Posterior cingulate gyrus (tissue), 11 donors: ENCODE measurements at regions not wholly inside any gene's neighbourhood (a gene's known extent, or its start where the extent isn't known, plus 50 kb on each side); places are given as distances from the start of the nearest gene placed in this dataset.
"Not testable (repeated sequence)": the region's sequence is repeated elsewhere in the genome, so short reads cannot be mapped to it uniquely, and the experiment has no call there.

ENCODE experiments used
- DNase-seq, 10 donors: peaks; one replicate each; pipeline versions ENCODE4 v3.0.0 to v3.0.0-alpha.2; 2020 to 2021; ENCODE audit warnings: mixed read lengths in 3 of 10
- intact Hi-C: fragments of 100-400 bp; cut with DNase I; formaldehyde crosslinking; loops from one replicate; pipeline ENCODE4 v1.15.1; 2023

DNA sequence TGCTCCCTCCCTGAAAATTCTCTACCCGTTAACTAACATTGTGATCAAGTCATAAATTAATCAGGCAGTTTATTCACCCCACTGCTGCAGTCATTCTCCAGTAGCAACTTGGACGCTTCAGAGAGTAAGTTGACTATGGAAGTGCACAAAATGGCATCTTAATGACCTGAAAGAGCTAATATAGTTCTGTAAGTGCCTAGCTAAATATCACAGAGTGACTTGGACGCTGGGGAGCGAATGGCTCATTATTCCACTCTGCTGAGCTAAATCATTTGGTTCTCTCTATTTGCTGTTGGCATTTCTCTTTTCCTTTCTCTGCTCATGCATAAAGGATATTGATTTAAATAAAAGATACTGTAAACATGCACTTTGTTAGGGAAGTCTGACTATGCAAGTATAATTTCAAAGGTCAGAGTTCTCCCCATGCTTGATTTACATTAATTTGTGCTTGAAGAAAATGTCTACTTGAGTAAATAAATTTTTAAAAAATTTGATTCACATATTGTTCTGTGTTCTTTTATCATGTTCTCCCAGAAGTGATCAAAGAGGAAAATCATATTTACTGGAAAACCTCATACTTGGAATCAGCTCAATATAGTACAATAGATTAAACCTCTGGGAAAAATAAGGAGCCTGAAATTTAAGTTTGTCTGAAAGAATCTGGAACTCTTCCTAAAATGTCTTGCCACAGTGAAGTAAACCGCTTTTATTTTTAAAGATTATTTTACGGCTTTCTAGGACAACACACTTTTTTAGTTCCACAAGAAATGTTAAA is 169.5 kb upstream of the HAPLN1 start:
- no peak for DNase-seq
- intact Hi-C loops: no loop called here

DNA sequence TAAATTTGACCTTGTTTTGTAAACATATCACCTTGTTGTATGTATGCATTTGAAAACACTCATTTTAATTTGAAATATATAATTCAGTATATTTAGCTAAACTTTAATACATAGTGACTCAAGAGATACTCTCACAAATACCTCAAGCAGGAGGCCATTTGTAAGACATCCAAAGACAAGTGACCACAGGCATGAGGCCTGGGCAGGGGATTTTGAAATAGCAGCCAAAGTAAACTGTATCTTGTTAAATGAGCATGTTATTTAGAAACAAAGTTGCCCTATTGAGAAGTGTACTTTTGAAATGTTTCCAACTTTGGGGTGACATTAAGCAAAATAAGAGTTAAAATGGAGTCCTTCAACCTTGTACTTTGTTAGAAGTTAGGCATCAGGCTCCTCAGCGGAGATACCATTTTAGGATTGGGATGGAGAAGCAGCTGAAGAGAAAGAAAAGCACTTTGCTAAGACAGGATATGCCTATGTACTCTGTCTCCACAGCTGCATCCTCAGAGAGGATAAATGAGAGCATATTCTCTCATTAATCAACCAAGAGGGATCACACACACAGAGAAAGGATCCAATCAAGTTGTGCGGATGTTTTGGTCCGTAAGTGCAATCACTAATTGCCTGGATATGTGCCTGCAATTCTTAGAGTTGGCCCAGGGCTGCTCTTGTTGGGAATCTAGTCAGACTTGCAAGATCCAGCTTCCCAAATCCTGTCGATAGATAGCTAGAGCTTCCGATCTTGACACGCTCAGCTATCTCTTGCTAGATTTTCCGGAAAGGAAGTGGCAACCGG is 157.5 kb upstream of the HAPLN1 start:
- intact Hi-C loops: no loop called here
- no peak for DNase-seq

DNA sequence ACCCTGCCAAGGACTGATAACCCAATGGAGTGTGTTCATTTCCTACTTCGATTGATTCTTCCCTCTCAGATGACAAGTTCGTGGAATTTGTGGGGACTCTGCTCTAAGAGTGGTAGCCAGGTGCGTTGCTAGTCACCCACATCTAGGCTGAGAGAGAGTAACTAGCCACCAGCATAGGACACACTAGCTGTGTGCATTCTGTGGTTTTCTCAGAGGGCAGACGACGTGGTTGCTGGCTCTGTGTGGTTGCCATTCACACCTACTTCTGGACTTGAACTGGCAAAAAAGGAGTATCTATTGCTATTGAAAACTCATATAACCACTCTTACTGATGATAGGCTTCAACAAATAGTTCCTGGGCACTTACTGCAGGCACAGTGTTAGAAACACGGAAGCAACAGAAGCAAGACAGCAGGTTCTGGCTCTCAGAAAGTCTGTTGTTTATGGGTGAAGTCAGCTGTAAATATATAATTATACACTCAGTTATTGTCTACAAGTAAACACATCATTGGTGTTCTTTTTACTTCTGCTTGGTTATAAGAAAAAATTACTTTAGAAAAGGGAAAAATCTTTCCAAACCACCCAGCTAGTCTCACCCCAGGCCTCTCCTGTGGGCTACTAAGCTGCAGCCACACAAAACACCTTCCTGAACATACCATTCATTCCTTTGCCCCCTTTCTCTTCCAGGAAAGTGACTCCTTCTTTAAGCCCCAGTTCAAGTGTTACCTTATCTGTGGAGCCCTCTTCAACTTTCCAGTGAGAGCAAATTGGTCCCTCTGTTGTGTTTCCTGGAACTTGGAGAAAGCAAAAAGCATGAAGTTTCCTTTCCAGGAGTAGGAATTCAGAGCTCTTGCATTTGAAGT is 151.1 kb upstream of the HAPLN1 start:
- DNase-seq: no peak
- intact Hi-C loops: no loop called here

DNA sequence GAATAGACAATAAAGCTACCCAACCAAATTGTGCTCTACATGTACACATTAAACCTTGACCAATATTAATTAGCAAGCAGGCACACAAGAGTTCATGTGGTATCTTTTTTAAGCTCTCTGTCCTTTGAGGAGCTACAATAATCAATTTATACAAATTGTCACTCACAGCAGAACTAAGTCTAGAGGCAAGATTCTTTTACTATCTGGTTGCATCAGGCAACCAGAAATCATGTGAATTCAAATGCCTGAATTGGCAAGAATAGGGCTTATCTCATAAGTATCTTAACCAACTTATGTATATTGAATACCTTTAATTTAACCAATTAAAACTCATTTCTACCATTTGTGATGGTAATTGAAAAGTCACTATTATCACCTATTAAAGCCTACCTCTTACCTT is 145.5 kb upstream of the HAPLN1 start:
- DNase-seq: no peak
- intact Hi-C loops: no loop called here

DNA sequence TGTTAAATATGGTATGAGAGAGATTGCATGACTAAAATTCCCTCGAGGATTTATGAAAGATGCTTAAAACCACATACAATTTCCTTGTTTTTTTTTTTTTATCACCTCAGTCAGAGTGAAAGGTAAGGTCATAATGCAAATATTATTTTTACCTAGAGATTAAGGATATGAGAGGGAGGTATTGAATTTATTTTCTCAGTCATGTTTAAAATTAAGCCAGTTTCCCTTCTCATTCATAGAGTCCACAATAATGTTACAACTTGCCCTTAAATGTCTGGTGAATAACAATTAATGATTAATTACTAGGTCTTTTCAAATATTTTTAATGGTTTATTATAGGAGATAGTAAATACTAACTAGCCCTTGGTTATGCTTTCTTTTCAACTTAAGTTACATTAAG is 144.9 kb upstream of the HAPLN1 start:
- intact Hi-C loops: no loop called here
- DNase-seq: no peak

DNA sequence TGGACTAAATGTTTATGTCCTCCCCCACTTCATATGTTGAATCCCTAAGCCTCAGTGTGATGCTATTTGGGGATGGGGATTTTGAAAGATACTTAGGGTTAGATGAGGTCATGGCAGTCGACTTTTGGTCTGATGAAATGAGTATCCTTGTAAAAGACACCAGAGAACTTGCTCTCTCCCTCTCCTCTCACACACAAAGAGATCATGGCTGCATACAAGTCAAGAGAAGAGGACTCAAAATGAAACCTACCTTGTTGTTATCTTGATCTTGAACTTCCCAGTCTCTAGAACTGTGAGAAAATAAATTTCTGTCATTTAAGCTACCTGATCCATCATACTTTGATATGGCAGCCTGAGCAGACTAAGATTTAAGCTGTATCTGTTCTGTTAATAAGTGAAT is 144.0 kb upstream of the HAPLN1 start:
- intact Hi-C loops: no loop called here
- no peak for DNase-seq

DNA sequence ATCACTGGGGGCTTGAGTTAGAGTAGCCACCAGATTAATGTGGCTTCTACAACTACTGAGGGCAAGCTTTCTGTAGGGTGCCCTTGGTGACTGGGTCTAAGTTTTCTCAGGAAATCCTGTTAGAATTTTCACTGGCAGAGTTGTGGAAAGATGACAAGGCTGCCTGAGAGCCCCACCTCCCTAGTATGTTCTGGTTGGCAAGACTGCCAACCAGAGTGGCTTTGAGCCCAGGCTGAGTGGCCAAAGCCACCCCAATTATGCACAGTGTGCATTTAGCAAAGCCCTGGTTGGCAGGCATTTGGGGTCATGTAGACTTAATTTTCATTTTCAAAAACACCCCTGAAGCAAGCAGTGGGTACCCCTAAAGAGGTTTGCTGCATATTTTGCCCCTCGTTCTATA is 136.7 kb upstream of the HAPLN1 start:
- DNase-seq: no peak
- intact Hi-C loops: no loop called here

DNA sequence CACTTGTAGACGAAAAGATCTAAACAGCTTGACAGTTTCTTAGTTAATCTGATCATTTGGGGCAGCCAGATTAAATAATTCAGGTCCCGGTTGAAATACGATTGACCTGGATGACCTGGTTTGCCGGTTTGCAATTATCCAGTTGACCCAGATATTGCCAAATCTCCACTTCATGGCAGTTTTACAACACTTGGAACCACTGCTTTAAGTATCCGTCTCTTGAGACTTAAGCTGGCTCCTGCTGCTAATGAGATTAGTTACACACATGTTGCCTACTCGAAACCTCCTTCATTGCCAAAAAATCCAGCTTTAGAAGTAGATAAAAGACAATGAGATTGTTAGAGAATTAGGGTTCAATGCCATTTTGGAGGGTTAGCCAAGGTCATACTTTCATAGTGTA is 136.2 kb upstream of the HAPLN1 start:
- no peak for DNase-seq
- intact Hi-C loops: no loop called here

DNA sequence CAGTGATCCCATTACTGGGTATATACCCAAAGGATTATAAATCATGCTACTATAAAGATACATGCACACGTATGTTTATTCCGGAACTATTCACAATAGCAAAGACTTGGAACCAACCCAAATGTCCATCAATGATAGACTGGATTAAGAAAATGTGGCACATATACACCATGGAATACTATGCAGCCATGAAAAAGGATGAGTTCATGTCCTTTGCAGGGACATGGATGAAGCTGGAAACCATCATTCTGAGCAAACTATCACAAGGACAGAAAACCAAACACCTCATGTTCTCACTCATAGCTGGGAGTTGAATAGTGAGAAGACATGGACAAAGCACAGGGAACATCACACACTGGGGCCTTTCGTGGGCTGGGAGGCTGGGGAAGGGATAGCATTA is 129.8 kb upstream of the HAPLN1 start:
- DNase-seq, intact Hi-C loops: not testable (repeated sequence)

DNA sequence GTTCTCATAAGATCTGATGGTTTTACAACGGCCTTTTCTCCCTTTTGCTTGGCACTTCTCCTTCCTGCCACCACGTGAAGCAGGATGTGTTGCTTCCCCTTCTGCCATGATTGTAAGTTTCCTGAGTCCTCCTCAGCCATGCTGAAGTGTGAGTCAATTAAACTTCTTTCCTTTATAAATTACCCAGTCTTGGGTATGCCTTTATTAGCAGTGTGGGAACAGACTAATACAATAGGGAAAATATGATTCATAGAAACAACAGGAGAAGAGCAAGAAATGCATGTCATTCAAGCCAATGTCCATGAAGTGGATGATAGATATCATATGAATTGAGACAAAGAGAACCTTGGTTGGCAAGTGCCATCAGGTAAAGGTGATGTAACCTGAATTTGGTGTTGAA is 128.3 kb upstream of the HAPLN1 start:
- intact Hi-C loops: no loop called here
- DNase-seq: no peak

DNA sequence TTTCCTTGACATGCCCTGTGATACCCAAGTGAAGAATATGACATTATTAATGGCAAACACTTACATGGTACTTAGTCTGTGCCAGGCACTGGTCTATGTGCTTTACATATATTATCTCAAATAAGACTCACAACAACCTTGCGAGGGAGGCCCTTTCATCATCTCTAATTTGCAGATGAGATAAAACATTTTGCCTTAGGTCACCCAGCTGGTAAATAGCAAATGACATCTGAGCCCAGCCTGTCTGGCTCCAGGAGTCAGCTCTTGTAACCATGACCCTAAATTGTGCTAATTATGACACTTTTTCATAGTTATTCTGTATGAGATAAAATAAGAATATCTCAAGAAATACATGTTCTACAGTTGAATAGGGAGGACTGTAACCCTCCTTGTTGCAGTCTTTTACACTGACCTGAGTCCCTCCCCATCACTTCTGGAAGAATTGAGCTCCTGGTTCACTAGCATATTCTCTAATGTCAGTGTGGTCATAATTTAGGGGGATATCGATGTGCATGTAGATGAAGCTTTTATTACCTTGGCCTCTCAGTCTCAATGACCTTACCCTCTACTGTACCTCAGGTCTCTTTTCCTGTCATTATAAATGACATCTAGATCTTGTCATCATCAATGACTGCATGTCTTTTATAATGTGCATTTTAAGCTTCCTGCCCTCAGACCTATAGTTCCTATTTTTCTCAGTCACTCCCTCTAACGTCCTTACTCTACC is 126.1 kb upstream of the HAPLN1 start:
- DNase-seq: no peak
- intact Hi-C loops: no loop called here

DNA sequence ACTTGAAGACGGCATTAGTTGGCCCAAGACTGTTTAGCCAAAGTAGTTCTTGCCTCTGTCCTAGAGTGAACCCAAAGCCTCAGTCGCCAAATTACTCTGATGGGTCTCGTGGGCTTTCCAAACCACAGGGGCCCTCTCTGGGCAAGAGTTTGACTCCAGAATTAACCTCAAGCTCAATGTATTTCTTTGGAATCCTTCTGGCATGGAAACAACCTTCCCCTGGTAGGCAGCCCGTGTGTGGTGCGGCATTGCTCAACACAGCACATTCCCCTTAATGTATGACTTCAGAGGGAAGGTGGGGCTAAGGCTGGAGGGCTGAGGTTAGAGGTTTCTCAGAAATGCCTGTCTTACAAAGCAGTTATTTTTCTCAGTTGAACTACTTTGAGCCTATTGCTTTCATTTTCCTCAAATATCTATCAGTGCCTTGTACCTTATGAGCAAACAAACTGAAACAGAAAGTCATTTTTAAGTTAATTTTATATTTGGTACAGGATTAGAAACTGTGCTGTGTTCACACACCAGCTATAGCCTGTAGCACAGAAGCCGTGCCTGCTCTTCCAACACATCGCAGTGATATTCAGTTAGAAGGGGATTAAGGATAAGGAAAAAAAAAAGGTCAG is 123.9 kb upstream of the HAPLN1 start:
- intact Hi-C loops: no loop called here
- DNase-seq: peak in 1 of 10 donors; percentile 31

DNA sequence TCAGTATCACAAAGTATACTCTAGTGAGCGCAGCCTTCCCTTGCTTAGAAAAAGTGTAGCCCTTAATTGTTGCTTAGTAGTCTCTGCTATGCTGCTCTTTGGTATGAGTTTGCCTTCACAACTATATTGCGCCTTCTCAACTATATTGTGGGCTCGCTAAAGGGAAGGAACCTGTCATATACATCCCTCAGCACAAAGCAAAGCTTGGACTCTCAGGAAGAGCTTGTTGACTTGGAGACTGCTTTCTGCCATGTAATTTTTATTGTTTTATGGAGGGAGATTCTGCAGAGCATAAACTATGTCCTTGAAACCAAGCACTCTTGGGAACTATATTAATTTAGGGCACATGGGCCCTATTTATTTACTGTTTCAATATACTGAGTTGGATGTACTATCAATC is 119.1 kb upstream of the HAPLN1 start:
- intact Hi-C loops: no loop called here
- DNase-seq: no peak

DNA sequence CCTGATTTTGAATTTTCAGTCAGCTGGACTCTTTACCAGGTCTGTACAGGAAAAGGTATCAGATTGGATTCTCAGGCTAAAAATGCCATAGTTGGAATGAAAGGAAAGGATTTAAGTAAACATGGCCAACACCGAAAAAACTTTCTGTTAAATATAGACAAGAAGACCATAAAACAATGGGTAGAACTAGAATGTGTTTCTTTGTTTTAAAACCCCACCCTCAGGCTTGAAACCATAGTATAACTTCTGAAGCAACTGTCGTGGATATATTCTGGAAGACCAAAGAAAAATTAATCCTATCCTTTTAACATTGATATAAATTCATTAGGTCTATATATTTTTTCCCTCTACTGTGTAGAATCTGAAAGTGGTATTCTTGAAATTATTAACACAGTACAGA is 118.6 kb upstream of the HAPLN1 start:
- intact Hi-C loops: no loop called here
- no peak for DNase-seq

DNA sequence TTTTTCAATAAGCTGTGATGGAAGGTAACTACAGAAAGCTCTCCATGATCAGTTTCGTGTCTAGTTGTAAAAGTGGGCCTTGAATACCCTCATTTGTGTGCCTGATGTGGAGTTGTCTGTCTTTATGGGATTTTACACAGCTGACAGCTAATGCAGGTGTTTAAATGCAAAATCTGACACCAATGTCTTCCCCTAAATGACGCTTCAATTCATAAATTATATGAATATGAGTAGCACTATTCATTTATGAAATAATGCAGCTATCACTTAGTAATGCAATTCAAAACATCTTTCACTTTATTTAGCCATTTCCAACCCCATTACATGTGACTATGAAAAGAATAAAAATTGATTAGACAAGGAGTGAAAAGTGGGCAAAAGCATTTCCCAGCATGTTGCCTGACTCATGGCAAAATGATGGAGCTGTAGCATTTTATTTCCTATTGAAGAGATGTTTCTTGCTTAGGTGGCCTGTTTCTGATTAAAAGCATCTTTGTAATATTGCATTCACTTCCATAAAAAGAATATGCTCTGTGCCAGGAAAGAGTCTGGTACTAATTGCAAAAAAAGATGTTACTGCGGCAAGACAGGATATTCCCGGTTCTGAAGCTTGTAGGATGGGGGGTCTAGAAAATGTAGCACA is 116.7 kb upstream of the HAPLN1 start:
- intact Hi-C loops: no loop called here
- no peak for DNase-seq

DNA sequence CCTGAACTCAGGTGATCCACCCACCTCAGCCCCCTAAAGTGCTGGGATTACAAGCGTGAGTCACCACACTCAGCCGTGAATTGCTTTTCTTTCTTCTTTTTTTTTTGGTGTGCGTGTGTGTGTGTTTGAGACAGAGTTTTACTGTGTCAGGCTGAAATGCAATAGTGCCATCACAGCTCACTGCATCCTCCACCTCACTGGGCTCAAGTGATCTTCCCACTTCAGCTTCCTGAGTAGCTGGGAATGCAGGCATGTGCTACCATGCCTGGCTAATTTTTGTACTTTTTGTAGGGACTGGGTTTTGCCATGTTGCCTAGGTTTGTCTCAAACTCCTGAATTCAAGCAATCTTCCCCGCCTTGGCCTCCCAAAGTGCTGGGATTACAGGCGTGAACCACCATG is 113.7 kb upstream of the HAPLN1 start:
- intact Hi-C loops: no loop called here
- no peak for DNase-seq

DNA sequence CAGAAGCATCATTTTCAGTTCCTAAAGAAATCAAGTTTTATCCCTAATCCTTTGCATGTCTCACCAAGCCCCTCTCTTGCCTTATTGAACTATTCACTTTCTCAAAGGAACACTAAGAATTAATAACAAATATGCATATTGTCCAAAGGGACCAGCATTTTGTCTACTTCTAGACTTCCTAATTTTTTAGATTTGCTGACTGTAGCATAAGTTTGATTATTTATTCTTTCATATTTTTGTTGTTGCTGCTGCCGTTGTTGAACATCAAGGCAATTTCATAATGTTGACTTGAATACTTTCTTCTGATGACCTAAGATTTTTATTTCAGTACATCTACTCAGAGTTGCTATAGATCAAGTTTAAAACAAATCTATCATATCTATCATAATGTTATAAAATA is 111.2 kb upstream of the HAPLN1 start:
- DNase-seq: no peak
- intact Hi-C loops: no loop called here

DNA sequence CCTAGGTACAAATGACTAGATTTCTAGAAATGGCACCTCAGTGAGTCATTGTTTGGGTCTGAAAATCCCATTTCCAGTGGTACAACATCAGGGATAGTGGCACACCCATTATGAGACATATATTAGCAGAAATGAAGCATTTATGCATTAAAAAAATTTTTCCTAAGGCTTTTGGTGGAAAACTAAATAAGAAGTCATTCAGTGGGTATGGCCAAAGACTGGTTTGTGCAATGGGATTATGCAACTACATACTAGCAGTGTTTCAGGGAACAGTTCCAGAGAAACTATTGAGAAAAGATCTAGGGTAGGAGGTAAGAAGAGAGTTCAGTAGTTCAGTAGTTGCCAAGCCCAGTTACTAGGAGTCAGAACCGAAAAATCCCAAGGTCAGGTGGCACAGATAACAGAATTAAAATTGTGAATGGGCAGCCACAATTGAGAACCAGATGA is 106.5 kb upstream of the HAPLN1 start:
- intact Hi-C loops: no loop called here
- no peak for DNase-seq

DNA sequence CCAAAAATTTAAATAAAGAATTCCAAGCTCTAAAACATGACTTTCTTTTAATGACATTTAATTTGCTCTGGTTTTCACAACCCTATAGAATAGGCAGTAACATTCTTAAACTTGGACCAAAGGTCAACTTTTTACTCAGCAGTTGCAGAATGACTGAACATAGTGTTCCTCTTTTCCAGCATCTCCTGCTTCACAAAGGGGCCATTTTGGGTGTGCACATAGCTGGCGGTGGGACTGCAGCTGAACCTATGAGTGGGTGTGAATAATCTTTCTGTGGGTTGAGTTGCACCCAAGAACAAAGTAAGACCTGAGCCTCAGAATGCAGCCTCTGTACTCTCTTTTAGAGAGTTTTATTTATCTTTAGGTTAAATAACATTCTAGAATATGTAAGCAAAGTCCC is 96.9 kb upstream of the HAPLN1 start:
- no peak for DNase-seq
- intact Hi-C loops: no loop called here

DNA sequence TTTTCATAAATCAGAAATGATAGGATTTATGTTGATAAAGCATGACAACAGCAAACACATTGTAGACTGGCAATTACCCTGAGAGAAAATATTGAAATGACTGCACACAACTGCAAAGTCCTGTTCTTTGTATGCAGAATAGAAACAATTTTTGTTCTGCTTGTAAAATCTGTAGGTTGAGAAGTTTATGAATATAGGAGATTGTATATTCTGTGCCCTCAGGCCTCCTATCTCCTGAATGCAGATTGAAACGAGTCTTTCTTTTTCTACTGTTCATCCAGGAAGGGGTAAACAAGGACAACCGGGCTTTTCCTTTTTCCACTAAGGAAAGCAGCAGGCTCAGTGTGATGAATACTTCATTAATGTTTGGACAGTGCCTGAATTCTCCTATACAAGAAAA is 95.0 kb upstream of the HAPLN1 start:
- no peak for DNase-seq
- intact Hi-C loops: no loop called here
